GM19328 (cell line): ENCODE measurements at regions not wholly inside any gene's neighbourhood (a gene's known extent, or its start where the extent isn't known, plus 50 kb on each side); places are given as distances from the start of the nearest gene placed in this dataset.
"Not testable (repeated sequence)": the region's sequence is repeated elsewhere in the genome, so short reads cannot be mapped to it uniquely, and the experiment has no call there.

ENCODE experiments used
- ATAC-seq: cut with Tn5 transposase; IDR thresholded peaks from one replicate; pipeline ENCODE4 v1.9.1; 2021; ENCODE audit warnings: mild to moderate bottlenecking, moderate library complexity; ENCODE audit not compliant: unreplicated experiment

GRCh38 chr7:142637240-142637639 lies 112.0 kb upstream of the PRSS1 start:
- ATAC-seq = no peak

GRCh38 chr7:142636751-142637150 lies 112.5 kb upstream of the PRSS1 start:
- ATAC-seq = no peak

GRCh38 chr7:142636107-142636506 lies 113.2 kb upstream of the PRSS1 start:
- not testable (repeated sequence) for ATAC-seq

DNA sequence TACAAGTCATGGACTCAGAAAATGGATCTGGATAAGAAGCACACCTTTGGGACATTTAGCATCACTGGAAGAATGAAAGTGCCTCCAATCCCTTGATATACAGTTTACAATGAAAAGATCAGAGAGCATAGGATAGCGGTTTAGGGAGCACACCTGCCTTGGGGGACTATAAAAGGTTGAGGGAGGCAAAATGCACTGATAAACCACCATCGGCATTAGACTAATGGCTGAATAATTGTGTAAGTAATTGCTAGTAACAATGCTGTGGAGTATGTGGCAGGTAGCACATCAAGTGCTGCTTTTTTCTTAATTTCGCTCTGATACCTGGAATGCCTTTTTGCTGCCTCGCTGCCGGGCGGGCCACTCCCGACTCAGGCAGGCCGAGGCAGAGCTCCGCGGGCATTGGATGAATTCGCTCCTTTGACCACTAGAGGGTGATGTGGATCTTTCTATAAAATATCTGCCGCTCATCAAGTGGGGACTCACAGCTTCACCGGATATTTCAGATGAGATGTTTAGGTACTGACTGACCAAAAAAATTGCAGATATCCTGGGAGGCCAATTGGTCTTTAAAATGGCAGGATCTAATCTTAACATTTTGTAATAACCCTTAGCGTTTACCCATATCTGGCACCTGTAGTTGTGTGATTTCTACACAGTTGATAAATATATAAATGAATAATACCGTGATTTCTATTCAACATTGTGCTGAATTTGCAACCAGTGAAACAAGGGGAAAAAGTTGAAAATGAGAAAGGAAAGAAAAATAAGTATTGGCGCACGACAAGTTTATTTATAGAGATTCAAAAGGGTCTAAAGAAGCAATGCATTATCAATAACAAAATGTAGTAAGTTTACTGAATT lies 116.8 kb upstream of the PRSS1 start:
- peak; percentile 87 for ATAC-seq

GRCh38 chr7:142629588-142630260 lies 119.5 kb upstream of the PRSS1 start:
- ATAC-seq = no peak

GRCh38 chr7:142628945-142629344 lies 120.3 kb upstream of the PRSS1 start:
- no peak for ATAC-seq

DNA sequence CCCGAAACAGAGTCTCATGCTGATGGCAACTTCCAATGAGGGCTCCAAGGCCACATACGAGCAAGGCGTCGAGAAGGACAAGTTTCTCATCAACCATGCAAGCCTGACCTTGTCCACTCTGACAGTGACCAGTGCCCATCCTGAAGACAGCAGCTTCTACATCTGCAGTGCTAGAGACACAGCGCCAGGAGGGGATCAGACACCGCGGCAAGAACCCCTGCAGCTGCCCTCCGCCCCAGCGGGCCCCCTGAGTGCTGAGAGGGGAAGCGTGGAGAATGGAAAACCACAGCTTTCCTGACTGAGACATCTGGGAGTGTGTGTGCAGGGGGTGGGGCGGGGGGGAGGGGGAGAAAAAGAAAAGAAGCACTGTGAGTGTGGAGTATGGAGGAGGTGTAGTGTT lies 122.0 kb upstream of the PRSS1 start:
- not testable (repeated sequence) for ATAC-seq

DNA sequence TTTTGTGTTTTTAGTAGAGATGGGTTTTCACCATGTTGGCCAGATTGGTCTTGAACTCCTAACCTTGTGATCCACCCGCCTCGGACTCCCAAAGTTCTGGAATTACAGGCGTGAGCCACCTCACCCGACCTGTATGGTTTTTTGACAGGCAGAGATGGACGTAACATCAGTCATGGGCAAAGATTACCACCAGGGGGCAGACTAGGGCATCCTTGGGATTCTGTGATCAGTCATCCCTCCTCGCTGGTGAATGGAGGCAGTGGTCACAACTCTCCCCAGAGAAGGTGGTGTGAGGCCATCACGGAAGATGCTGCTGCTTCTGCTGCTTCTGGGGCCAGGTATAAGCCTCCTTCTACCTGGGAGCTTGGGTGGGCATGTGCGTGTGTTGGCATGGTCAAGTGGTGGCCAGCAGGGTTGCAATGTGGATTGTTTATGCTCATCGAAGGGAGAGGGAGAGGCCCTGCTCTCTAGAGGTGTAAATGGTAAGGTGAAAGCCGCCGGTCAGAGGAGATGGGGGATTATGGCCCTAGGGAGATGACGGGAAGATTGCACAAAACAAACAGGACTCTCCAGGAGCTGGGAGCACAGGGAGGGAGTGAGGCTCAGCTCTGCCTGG lies 122.7 kb upstream of the PRSS1 start:
- ATAC-seq = peak; percentile 60

- not testable (repeated sequence) for ATAC-seq
Measured at GRCh38 chr7:142625216-142625615, 124.1 kb upstream of the PRSS1 start.

DNA sequence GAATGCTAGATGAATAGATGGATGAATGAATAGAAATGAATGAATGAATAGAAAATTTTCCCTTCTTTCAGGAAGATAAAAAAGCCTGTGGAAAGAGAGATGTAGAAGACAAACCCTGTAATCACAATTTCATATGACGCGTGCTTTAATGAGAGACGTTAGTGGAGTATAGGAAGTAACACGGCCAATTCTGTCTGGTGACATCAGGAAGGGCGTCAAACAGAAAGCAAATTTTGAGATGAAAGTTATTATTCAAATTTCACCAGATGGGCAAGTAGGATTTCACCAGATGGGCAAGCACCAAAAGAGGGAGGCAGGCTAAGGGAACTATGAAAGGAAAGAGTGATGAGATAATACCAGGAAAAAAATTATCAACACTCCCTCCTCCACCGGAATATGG lies 128.9 kb upstream of the PRSS1 start:
- ATAC-seq = no peak

DNA sequence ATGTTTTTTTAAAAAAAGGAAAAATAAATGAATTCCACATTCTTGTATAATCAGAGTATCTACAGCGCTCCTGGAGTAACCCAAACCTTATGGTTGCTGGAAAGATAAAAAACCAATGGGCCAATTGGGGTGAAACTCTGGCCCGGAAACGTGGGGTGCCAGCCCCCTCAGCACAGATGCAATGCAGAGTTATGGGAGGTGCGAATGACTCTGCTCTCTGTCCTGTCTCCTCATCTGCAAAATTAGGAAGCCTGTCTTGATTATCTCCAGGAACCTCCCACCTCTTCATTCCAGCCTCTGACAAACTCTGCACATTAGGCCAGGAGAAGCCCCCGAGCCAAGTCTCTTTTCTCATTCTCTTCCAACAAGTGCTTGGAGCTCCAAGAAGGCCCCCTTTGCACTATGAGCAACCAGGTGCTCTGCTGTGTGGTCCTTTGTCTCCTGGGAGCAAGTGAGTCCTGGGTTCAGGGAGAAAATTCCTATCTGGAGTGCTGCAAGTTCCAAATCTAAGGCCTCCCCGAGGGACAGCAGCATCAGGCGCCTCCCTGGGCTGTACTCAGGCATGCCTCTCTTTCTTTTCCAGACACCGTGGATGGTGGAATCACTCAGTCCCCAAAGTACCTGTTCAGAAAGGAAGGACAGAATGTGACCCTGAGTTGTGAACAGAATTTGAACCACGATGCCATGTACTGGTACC lies 130.5 kb upstream of the PRSS1 start:
- ATAC-seq = no peak

DNA sequence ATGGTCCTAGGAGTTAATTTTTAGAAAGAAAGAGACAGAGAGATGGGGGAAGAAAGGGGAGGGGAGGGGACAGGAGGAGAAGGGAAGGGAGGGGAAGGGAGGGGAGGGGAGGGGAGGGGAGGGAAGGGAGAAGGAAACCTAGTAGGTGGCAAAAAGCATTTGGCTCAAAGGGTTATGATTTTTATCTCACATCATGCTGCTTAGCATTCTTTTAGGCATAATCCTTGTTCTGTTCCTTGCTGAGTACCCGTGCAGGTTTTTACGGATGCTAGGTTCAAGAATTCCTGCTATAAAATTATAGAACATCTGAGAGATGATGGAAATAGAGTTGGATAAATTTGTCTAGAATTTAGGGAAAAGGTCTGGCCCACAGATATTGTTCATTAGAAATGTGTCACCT lies 132.4 kb upstream of the PRSS1 start:
- ATAC-seq = no peak

DNA sequence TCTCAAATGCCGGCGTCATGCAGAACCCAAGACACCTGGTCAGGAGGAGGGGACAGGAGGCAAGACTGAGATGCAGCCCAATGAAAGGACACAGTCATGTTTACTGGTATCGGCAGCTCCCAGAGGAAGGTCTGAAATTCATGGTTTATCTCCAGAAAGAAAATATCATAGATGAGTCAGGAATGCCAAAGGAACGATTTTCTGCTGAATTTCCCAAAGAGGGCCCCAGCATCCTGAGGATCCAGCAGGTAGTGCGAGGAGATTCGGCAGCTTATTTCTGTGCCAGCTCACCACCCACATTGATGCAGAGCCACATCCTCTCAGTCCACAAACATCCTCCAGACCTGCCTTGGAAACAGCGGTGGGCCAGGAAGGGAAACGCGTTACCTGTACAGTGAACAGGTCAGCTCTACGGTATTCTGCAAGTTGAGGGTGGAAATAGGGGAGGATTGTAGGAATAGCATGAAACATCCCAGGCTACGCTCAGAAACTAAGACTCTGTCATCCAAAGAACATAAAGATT lies 133.1 kb upstream of the PRSS1 start:
- no peak for ATAC-seq

DNA sequence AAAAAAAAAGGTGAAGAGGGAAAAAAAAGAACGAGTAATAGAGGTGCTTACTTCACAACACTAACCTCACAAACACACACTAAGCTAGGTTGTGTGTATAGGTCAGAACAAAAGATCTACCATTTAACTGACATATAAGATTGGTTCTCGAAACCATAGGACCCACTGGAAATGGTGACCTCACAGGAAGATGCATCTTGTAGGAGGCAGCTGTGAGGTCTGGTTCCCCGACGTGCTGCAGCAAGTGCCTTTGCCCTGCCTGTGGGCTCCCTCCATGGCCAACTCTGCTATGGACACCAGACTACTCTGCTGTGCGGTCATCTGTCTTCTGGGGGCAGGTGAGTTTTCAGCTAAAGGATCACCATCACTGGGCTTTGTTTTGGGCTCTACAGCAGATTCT lies 133.8 kb upstream of the PRSS1 start:
- ATAC-seq = no peak

- no peak for ATAC-seq
Measured at GRCh38 chr7:142614116-142614515, 135.2 kb upstream of the PRSS1 start.

GRCh38 chr7:142612237-142612881 lies 136.9 kb upstream of the PRSS1 start:
- no peak for ATAC-seq

GRCh38 chr7:142611566-142612236 lies 137.6 kb upstream of the PRSS1 start:
- no peak for ATAC-seq

DNA sequence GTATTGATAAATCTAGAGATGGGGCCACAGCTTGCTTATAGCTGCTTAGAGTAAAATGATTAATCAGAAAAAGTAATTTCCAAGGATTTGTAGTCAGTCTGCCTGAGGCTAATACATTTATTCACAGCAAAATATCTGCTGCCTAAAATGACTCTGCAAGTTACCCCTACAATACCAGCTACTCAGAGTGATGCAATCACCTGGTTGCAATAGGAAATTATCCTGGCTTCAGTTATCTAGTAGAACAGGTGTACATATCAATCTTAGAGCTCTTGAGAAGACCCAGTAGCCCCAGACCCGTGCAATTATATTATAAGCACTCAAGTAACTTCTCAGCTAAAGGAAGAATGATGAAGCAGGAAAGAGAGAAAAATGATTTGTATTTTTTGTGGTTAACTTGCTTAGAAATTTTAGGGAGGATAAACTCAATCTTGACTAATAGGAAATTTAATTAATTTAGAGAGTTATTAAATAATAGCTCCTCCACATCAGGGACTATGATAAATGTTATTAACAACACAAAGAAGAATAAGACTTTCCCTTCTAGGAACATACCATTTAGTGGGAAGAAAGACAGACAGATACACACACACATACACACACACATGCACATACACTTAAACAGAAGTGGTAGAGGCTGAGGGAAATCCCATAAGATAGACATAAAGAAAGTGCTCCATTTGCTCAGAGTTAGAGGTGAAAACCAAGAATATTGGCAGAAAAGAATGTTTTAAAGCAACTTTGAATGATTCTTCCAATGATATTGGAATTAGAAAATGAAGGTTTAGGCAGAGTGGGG lies 140.4 kb upstream of the PRSS1 start:
- no peak for ATAC-seq

GRCh38 chr7:142607351-142607750 lies 141.9 kb upstream of the PRSS1 start:
- no peak for ATAC-seq
